Mesothelial cell of epicardium (in vitro differentiated cells): ENCODE measurements at regions not wholly inside any gene's neighbourhood (a gene's known extent, or its start where the extent isn't known, plus 50 kb on each side); places are given as distances from the start of the nearest gene placed in this dataset.
"Not testable (repeated sequence)": the region's sequence is repeated elsewhere in the genome, so short reads cannot be mapped to it uniquely, and the experiment has no call there.

Source experiments
- DNase-seq, 2 experiments: peaks; one replicate each; pipeline ENCODE4 v3.0.0; 2021; ENCODE audit warnings: low spot score in 2 of 2; ENCODE audit not compliant: unreplicated experiment in 2 of 2
- H3K27ac Mint-ChIP-seq: 2 replicates; pipeline ENCODE4 v1.8.0; 2021; ENCODE audit warnings: mixed read lengths
- H3K27me3 Mint-ChIP-seq: 2 replicates; pipeline ENCODE4 v1.8.0; 2021; ENCODE audit warnings: low read depth, mixed read lengths
- H3K36me3 Mint-ChIP-seq: 2 replicates; pipeline ENCODE4 v1.8.0; 2021; ENCODE audit warnings: mixed read lengths
- H3K4me1 Mint-ChIP-seq: 2 replicates; pipeline ENCODE4 v1.8.0; 2021; ENCODE audit warnings: mixed read lengths
- H3K4me3 Mint-ChIP-seq: 2 replicates; pipeline ENCODE4 v1.8.0; 2021; ENCODE audit warnings: mild to moderate bottlenecking, moderate library complexity, mixed read lengths
- H3K9me3 Mint-ChIP-seq: 2 replicates; pipeline ENCODE4 v1.8.0; 2021; ENCODE audit warnings: mixed read lengths
- TF ChIP-seq, protein P1 (sequence below): fragments of 200-600 bp; sonication (generic); IDR thresholded peaks from one replicate; pipeline ENCODE4 v1.5.0; 2021; ENCODE audit warnings: antibody characterized with exemption; ENCODE audit not compliant: unreplicated experiment

DNA sequence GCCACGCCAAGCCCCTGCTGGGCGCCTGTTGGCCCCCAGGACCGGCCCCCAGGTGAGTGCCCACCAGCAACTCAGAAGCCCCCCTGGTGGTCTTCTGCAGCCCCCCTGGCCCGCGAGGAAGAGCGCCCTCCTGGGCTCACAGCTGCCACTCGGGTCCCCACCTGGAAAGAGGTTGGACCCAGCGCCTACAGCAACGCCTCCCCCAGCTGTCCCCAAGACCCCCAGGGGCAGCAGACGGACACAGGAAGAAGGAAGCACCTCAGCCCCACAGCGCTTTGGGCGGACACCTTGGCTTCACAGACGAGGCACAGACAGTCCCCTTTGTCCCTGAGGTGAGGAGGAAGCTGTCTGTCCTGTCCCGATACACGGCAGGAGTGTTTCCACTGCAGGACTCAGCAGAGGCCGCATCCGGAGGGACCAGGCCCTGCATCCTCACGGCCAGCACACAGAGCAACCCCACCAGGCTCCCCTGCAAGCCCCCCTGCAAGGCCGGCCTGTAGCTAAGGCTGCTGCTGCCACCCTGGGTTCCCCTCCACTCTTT lies 115.6 kb upstream of the NKX1-1 start:
- Mint-ChIP-seq H3K27me3 (peaks cover 64% of the 10 kb centered on the region), H3K36me3 (no peaks in the 10 kb centered on the region), H3K27ac (no peak overlapping the region), H3K4me1 (peaks cover 2% of the 10 kb centered on the region), H3K9me3 (peaks cover 12% of the 10 kb centered on the region), H3K4me3 (no peak overlapping the region)
- peak in 1 of 2 experiments; percentile 6 for DNase-seq
- TF ChIP-seq, protein P1, sequence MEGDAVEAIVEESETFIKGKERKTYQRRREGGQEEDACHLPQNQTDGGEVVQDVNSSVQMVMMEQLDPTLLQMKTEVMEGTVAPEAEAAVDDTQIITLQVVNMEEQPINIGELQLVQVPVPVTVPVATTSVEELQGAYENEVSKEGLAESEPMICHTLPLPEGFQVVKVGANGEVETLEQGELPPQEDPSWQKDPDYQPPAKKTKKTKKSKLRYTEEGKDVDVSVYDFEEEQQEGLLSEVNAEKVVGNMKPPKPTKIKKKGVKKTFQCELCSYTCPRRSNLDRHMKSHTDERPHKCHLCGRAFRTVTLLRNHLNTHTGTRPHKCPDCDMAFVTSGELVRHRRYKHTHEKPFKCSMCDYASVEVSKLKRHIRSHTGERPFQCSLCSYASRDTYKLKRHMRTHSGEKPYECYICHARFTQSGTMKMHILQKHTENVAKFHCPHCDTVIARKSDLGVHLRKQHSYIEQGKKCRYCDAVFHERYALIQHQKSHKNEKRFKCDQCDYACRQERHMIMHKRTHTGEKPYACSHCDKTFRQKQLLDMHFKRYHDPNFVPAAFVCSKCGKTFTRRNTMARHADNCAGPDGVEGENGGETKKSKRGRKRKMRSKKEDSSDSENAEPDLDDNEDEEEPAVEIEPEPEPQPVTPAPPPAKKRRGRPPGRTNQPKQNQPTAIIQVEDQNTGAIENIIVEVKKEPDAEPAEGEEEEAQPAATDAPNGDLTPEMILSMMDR = no peak

DNA sequence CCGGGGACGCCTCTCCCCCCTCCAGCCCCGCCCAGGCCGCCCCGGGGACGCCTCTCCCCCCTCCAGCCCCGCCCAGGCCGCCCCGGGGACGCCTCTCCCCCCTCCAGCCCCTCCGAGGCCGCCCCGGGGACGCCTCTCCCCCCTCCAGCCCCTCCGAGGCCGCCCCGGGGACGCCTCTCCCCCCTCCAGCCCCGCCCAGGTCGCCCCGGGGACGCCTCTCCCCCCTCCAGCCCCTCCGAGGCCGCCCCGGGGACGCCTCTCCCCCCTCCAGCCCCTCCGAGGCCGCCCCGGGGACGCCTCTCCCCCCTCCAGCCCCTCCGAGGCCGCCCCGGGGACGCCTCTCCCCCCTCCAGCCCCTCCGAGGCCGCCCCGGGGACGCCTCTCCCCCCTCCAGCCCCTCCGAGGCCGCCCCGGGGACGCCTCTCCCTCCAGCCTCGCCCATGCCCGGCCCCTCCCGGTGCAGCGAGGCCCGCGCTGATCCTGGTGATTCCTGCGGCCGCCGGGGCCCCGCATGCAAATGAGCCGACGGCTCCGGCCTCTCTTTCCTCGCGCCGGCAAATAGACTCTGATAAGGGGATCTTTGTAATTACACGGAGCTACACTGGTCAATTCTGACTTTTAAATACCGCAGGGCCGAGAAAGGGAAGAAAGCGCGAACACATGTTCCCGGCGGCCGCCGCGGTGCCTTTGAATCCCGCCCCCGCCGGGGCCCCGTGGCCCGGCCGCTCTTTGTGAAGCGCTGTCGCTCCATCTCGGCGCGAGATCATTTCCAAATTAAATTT lies 114.7 kb upstream of the NKX1-1 start:
- Mint-ChIP-seq H3K27me3 (peaks cover 66% of the 10 kb centered on the region), H3K4me3 (peak overlapping the region; percentile 44)
- H3K4me1 Mint-ChIP-seq = not testable (repeated sequence)

DNA sequence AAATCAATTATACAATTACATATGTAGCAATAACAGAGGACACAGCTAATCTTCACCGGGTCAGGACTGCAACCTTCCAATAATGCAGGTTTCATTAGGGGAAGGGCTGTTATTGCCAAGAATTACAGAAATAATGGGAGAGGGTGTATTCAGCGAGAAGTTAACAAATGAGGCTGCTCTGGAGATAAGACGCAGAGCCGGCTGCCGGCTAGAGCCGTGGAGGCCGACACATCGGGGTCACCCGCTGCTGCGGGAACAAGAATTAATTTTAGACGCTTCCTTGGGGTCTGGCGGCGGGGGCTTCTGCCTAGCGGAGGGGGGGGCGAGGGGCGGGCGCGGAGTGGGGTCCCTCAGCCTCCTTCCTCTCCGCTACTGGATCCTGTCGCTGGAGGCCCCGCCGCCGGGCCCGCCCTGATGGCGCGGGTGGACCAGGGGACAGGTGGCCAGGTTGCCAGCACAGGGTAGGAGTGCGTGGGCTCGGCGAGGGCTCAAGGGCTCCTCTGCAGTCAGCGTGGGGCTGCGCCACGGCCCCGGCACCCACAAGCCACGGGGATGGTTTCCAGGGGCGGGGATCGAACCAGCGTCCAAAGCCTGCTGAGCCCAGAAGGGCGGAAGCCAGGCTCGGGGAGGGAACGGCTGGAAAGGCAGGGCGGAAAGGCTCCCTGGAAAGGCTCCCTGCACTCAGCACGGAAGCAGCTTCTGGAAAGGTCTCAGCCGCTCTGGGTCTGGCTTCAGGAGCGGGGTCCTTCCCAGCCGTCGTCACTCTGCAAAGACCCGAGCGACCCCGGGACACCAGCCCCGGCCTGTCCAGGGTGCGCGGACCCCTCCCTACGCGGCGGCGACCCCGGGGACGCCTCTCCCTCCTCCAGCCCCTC lies 113.8 kb upstream of the NKX1-1 start:
- peaks cover 57% of the 10 kb centered on the region for H3K27me3 Mint-ChIP-seq
- peaks cover 2% of the 10 kb centered on the region for H3K9me3 Mint-ChIP-seq
- no peaks in the 10 kb centered on the region for H3K36me3 Mint-ChIP-seq
- H3K4me3 Mint-ChIP-seq = peak overlapping the region; percentile 39
- TF ChIP-seq, protein P1 = no peak
- H3K4me1 Mint-ChIP-seq = peaks cover 10% of the 10 kb centered on the region
- no peak overlapping the region for H3K27ac Mint-ChIP-seq
- peak in 1 of 2 experiments; percentile 10 for DNase-seq

More for the DNA sequence above, 114.7 kb upstream of the NKX1-1 start:
- not testable (repeated sequence) for H3K36me3 Mint-ChIP-seq, H3K27ac Mint-ChIP-seq
- peaks cover 12% of the 10 kb centered on the region for H3K9me3 Mint-ChIP-seq
- peak in 1 of 2 experiments; percentile 19 for DNase-seq

DNA sequence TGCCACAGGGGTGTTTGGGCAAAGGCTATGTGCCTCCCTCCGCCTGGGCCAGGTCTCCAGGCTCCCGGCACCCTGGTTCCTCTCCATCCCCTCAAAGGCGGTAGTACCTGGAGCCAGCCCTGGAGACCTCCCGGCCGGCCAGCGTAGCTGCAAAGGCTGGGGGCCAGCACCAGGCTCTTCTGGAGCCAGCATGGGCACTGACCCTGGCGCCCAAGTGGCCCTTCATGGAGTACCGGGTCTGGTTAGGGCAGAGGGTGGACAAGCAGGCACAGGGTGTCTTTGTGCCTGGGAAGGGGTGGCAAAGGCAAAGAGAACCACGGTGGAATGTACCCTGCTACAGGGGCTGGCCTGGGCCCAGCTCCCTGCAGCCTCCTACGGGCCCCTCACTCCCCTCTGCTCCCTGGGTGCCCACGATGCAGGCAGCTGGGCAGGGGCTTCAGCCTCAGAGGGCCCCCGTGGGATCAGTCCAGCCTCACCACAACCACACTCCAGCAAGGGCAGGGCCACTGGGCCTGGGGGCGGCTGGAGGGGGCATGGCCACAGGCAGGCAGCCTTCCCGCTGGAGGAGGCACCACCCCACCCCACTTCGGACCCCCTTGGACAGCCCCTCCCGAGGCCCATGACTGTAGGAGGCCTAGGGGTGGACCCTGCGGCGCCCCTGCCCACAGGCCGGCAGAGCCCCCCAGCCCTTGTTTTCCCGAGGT lies 112.9 kb upstream of the NKX1-1 start:
- TF ChIP-seq, protein P1 = no peak
- H3K27me3 Mint-ChIP-seq = peaks cover 48% of the 10 kb centered on the region
- no peaks in the 10 kb centered on the region for H3K9me3 Mint-ChIP-seq
- DNase-seq = peak in 1 of 2 experiments; percentile 17
- no peaks in the 10 kb centered on the region for H3K36me3 Mint-ChIP-seq
- no peak overlapping the region for H3K27ac Mint-ChIP-seq
- no peak overlapping the region for H3K4me3 Mint-ChIP-seq
- peaks cover 10% of the 10 kb centered on the region for H3K4me1 Mint-ChIP-seq

DNA sequence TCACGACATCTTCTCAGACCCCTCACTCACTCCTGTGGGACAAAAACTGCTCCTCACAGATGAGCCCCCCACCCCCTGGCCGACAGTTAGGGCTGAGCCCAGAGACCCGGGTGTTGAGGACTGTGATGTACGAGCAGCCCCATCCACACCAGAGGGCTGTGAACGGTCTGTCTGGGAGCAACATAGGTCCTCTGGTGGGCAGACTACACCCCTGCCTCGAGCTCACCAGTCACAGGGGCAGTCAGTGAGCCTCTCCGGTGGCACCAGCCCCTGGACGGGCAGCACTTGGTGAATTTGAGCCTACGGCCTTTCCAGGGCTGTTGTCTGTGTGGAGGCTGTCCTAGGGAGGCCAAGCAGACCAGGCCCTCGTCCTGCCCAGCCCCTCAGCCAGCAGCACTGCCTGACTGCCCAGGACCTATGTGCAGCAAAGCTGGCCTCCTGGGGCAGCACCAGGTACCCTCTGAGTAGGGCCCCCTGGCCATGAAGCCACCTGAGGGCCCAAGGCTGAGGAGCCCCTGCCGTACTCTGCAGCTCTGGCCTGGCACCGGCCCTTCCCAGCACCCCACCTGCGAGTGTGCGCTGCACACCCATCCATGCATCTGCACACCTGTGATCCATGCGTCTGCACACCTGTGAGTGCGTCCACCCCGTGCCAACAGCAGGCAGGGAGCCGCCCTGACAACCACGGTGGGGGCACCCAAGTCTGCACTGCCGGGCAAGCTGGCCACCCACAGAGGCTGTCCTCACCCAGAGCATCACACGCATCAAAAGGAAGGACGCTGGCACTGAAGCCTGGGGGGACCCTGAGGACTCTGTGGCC lies 111.6 kb upstream of the NKX1-1 start:
- peak in 1 of 2 experiments; percentile 11 for DNase-seq
- no peaks in the 10 kb centered on the region for H3K36me3 Mint-ChIP-seq
- H3K4me1 Mint-ChIP-seq = peaks cover 10% of the 10 kb centered on the region
- no peak overlapping the region for H3K27ac Mint-ChIP-seq
- peaks cover 35% of the 10 kb centered on the region for H3K27me3 Mint-ChIP-seq
- no peak overlapping the region for H3K4me3 Mint-ChIP-seq
- H3K9me3 Mint-ChIP-seq = no peaks in the 10 kb centered on the region
- TF ChIP-seq, protein P1 = no peak
